ENCODE measurements at regions not wholly inside any gene's neighbourhood (a gene's known extent, or its start where the extent isn't known, plus 50 kb on each side); places are given as distances from the start of the nearest gene placed in this dataset.

DNA sequence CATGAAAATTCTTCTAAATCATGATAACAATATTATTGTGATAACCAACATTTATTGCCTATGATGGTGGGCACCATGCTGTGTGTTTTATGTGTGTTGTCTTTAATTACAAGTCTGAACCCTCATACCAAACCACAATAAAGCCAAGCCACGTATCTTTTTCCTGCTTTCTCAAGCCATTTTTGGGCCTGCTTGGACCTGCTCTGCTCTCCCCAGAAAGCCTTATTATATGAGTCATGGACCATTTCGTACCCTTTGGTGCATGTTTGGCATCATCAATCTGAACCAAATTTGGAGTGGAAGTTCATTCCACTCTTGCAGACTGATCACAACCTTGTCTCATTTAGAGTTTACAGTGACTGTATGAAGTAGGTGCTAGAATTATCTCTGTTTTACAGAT, 87.3 kb upstream of the CD53 start:
- Mint-ChIP-seq H3K4me3 (ENCODE audit: unreplicated experiment) (no peak overlapping the region), H3K9me3 (ENCODE audit: unreplicated experiment) (no peaks in the 10 kb centered on the region), H3K36me3 (ENCODE audit: insufficient read depth, unreplicated experiment) (no peaks in the 10 kb centered on the region), H3K4me1 (ENCODE audit: insufficient read depth, unreplicated experiment) (no peaks in the 10 kb centered on the region), H3K27ac (ENCODE audit: low read depth, unreplicated experiment) (no peak overlapping the region), H3K27me3 (ENCODE audit: insufficient read depth, unreplicated experiment) (peaks cover 13% of the 10 kb centered on the region)
- POLR2A ChIA-PET = no interaction called here
- peak; percentile 24 for DNase-seq (ENCODE audit: unreplicated experiment)
- BruUV-seq (replicated peaks) = no TSS peak
- CTCF ChIA-PET = interaction anchor here (0.8 to 9.4 kb wide), 8 partner anchors 10 to 243 kb away, joined by 3 to 107 read pairs (median 4); no protein-coding TSS in a partner anchor
- intact Hi-C loops (cut with micrococcal nuclease) = no loop called here
- TF ChIP-seq, protein P1, sequence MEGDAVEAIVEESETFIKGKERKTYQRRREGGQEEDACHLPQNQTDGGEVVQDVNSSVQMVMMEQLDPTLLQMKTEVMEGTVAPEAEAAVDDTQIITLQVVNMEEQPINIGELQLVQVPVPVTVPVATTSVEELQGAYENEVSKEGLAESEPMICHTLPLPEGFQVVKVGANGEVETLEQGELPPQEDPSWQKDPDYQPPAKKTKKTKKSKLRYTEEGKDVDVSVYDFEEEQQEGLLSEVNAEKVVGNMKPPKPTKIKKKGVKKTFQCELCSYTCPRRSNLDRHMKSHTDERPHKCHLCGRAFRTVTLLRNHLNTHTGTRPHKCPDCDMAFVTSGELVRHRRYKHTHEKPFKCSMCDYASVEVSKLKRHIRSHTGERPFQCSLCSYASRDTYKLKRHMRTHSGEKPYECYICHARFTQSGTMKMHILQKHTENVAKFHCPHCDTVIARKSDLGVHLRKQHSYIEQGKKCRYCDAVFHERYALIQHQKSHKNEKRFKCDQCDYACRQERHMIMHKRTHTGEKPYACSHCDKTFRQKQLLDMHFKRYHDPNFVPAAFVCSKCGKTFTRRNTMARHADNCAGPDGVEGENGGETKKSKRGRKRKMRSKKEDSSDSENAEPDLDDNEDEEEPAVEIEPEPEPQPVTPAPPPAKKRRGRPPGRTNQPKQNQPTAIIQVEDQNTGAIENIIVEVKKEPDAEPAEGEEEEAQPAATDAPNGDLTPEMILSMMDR (IDR thresholded peaks at IDR 0.05; ENCODE audit: unreplicated experiment) = no peak

DNA sequence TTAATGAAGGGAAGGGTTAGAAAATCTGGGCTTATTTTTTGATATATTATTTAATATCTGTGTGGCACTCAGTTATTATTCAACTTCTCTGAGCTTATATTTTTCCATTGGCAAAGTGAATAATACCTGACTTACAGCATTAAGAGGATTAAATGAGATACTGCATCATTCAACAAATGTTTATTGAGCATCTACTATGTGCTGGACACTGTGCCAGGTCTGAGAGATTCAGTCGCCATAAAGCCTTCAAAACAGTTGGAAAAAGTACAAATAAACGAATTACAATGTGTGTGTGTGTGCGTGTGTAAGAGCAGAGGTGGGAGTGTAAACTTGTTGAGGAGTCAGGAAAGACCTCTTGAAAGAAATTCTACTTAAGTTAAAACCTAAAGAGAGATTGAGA, 87.9 kb upstream of the CD53 start:
- BruUV-seq (replicated peaks) = no TSS peak
- no peak overlapping the region for H3K4me3 Mint-ChIP-seq (ENCODE audit: unreplicated experiment)
- intact Hi-C loops (cut with micrococcal nuclease) = no loop called here
- no peak overlapping the region for H3K27ac Mint-ChIP-seq (ENCODE audit: low read depth, unreplicated experiment)
- ChIA-PET CTCF (interaction anchor here (0.6 to 9.4 kb wide), 11 partner anchors 10 to 408 kb away, joined by 3 to 107 read pairs (median 5); no protein-coding TSS in a partner anchor), POLR2A (no interaction called here)
- no peaks in the 10 kb centered on the region for H3K9me3 Mint-ChIP-seq (ENCODE audit: unreplicated experiment)
- no peaks in the 10 kb centered on the region for H3K4me1 Mint-ChIP-seq (ENCODE audit: insufficient read depth, unreplicated experiment)
- TF ChIP-seq, protein P1 (IDR thresholded peaks at IDR 0.05; ENCODE audit: unreplicated experiment) = no peak
- H3K27me3 Mint-ChIP-seq (ENCODE audit: insufficient read depth, unreplicated experiment) = peaks cover 8% of the 10 kb centered on the region
- H3K36me3 Mint-ChIP-seq (ENCODE audit: insufficient read depth, unreplicated experiment) = no peaks in the 10 kb centered on the region
- DNase-seq (ENCODE audit: unreplicated experiment) = no peak

DNA sequence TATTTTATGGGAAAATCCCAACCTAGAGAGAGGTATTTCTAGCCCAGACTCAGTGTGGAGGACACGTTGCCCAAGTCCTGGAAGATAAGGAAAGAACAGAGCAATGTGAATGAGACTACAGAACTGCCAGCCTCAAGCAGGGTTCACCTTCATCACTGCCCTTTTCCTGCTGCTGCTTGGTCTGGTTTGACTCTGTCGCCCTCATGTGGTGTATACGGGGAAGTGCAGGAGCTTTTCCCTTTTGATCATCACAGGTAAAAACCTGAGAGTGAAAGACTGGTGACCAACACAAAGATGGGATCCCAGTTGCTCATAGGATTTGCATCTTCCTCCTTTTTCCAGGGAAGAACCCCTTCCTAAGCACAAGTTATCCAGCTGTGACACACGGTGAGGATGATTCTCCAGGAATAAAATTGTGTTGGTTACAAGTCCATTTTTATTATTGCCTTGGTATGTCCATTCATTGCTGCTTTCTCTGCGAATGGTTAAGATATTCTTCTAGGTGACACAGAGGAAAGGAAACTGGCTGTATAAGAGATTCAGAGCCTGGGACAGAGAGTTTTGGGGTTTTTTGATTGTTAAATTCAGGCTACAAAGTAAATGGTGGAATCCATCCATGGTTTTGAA, 89.5 kb upstream of the CD53 start:
- TF ChIP-seq, protein P1 (IDR thresholded peaks at IDR 0.05; ENCODE audit: unreplicated experiment) = peak; percentile 89
- Mint-ChIP-seq H3K27me3 (ENCODE audit: insufficient read depth, unreplicated experiment) (peaks cover 14% of the 10 kb centered on the region), H3K36me3 (ENCODE audit: insufficient read depth, unreplicated experiment) (no peaks in the 10 kb centered on the region), H3K9me3 (ENCODE audit: unreplicated experiment) (no peaks in the 10 kb centered on the region), H3K27ac (ENCODE audit: low read depth, unreplicated experiment) (no peak overlapping the region), H3K4me3 (ENCODE audit: unreplicated experiment) (no peak overlapping the region), H3K4me1 (ENCODE audit: insufficient read depth, unreplicated experiment) (no peaks in the 10 kb centered on the region)
- intact Hi-C loops (cut with micrococcal nuclease) = loop anchor here (1.0 to 2.0 kb wide), 3 partner anchors 164 to 259 kb away; no protein-coding TSS in a partner anchor
- peak; percentile 71 for DNase-seq (ENCODE audit: unreplicated experiment)
- no TSS peak for BruUV-seq (replicated peaks)
- ChIA-PET POLR2A (interaction anchor here (1.6 kb wide), 1 partner anchor 164 kb away, joined by 5 read pairs; no protein-coding TSS in a partner anchor), CTCF (interaction anchor here (0.6 to 9.4 kb wide), 30 partner anchors 8 to 577 kb away, joined by 3 to 107 read pairs (median 3); no protein-coding TSS in a partner anchor)

DNA sequence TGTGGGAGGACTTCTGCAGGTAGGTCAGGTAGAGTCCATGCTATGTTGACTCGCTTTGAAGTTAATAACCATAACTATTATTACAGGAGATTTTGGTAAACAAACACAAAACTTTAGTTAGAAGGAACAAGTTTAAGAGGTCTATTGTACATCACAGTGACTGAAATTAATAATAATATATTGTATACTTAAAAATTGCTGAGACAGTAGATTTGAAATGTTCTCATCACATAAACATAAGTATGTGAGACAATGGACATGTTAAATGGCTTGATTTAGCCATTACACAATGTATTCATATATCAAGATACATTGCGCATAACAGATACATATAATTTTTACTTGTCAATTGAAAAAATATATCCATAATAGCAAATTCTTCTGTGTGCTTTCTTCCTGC, 91.4 kb upstream of the CD53 start:
- CTCF ChIA-PET = interaction anchor here (0.6 to 9.4 kb wide), 36 partner anchors 9 to 394 kb away, joined by 3 to 107 read pairs (median 4); no protein-coding TSS in a partner anchor
- TF ChIP-seq, protein P1 (IDR thresholded peaks at IDR 0.05; ENCODE audit: unreplicated experiment) = no peak
- BruUV-seq (replicated peaks) = no TSS peak
- no peaks in the 10 kb centered on the region for H3K4me1 Mint-ChIP-seq (ENCODE audit: insufficient read depth, unreplicated experiment)
- intact Hi-C loops (cut with micrococcal nuclease) = loop anchor here (2.0 kb wide), 1 partner anchor 151 kb away; no protein-coding TSS in a partner anchor
- no peak overlapping the region for H3K4me3 Mint-ChIP-seq (ENCODE audit: unreplicated experiment)
- no peak for DNase-seq (ENCODE audit: unreplicated experiment)
- H3K27ac Mint-ChIP-seq (ENCODE audit: low read depth, unreplicated experiment) = no peak overlapping the region
- POLR2A ChIA-PET = no interaction called here
- H3K36me3 Mint-ChIP-seq (ENCODE audit: insufficient read depth, unreplicated experiment) = no peaks in the 10 kb centered on the region
- H3K27me3 Mint-ChIP-seq (ENCODE audit: insufficient read depth, unreplicated experiment) = peaks cover 17% of the 10 kb centered on the region
- H3K9me3 Mint-ChIP-seq (ENCODE audit: unreplicated experiment) = no peaks in the 10 kb centered on the region

All from MCF 10A (cell line).